Calu3 (cell line): ENCODE measurements at regions not wholly inside any gene's neighbourhood (a gene's known extent, or its start where the extent isn't known, plus 50 kb on each side); places are given as distances from the start of the nearest gene placed in this dataset.

Experiments
- BruUV-seq: library from RNA; stranded (reverse); fragments of 400-500 nt; replicated peaks from 2 replicates; lab custom pipeline; 2021; lab: Mats Ljungman, UMichigan
- CTCF ChIA-PET: fragments of 300-600 bp; sonication (Branson Sonifier 250); formaldehyde crosslinking; loops from one replicate; lab custom pipeline; 2022; ENCODE audit warnings: antibody characterized with exemption; lab: Charles Lee
- DNase-seq: peaks from one replicate; pipeline ENCODE4 v3.0.0; 2022
- H3K27ac Mint-ChIP-seq: one replicate; pipeline ENCODE4 v1.8.0; 2022; ENCODE audit warnings: mixed read lengths; ENCODE audit not compliant: unreplicated experiment
- H3K27me3 Mint-ChIP-seq: one replicate; pipeline ENCODE4 v1.8.0; 2022; ENCODE audit warnings: mixed read lengths; ENCODE audit not compliant: unreplicated experiment
- H3K36me3 Mint-ChIP-seq: one replicate; pipeline ENCODE4 v1.8.0; 2022; ENCODE audit warnings: mild to moderate bottlenecking, moderate library complexity, mixed read lengths; ENCODE audit not compliant: insufficient read depth, unreplicated experiment
- H3K4me1 Mint-ChIP-seq: one replicate; pipeline ENCODE4 v1.8.0; 2022; ENCODE audit warnings: mild to moderate bottlenecking, low read depth, mixed read lengths; ENCODE audit not compliant: unreplicated experiment
- H3K4me3 Mint-ChIP-seq: one replicate; pipeline ENCODE4 v1.8.0; 2022; ENCODE audit warnings: mild to moderate bottlenecking, low read depth, moderate library complexity, mixed read lengths; ENCODE audit not compliant: unreplicated experiment
- H3K9me3 Mint-ChIP-seq: one replicate; pipeline ENCODE4 v1.8.0; 2022; ENCODE audit warnings: low read depth, mixed read lengths; ENCODE audit not compliant: unreplicated experiment
- CTCF ChIP-seq: fragments of 200-600 bp; IDR thresholded peaks from one replicate; pipeline ENCODE4 v1.8.0; 2022; ENCODE audit warnings: antibody characterized with exemption; ENCODE audit not compliant: unreplicated experiment
- intact Hi-C: fragments of 100-400 bp; cut with micrococcal nuclease; formaldehyde crosslinking; loops from one replicate; pipeline ENCODE4 v1.10.0; 2022; ENCODE audit not compliant: unreplicated experiment

DNA sequence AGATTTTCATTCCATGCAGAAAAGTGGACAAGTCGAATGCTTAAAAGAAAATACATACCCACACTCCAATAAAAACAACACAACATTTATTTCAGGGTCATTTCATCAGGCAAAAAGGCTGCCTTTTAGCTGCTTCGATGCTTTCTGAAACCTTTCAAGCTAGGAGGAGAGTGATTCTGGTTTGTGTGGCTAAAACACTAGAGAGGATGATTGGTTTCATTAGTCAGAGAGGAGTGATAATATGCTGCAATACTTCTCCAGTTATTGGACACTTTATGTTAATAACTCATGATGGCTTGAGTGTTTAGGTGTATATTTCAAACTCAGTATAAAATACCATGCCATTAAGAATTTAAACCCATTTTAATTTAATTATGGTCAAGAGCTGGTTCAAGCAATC, 614.0 kb downstream of the SLC4A3 start:
- no TSS peak for BruUV-seq
- CTCF ChIA-PET = no interaction called here
- Mint-ChIP-seq H3K27me3 (no peaks in the 10 kb centered on the region), H3K4me1 (peaks cover 6% of the 10 kb centered on the region), H3K9me3 (peaks cover 2% of the 10 kb centered on the region), H3K4me3 (no peak overlapping the region), H3K27ac (no peak overlapping the region), H3K36me3 (no peaks in the 10 kb centered on the region)
- intact Hi-C loops = no loop called here
- DNase-seq = no peak
- TF ChIP-seq CTCF = no peak

DNA sequence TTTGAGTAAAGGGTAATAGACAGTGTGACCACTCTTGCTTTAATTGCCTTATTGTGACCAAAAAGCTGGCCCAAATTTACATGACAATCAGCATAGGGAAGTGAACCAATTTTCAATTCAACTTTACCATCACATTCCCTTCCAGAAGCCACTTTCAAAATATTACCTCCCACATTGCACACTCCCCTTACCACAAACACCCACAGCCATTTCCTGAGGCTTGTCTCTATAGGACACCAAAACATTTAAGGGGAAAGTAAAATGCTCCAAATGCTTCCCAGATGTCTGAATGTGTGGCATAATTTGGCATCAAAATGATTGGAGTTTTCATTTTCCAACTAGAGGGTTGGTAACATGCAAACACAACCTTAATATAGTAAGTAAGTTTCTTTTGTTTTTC, 616.1 kb downstream of the SLC4A3 start:
- no peaks in the 10 kb centered on the region for H3K9me3 Mint-ChIP-seq
- no peak overlapping the region for H3K4me3 Mint-ChIP-seq
- H3K27me3 Mint-ChIP-seq = no peaks in the 10 kb centered on the region
- intact Hi-C loops = no loop called here
- H3K4me1 Mint-ChIP-seq = no peaks in the 10 kb centered on the region
- no peak for TF ChIP-seq CTCF
- DNase-seq = no peak
- H3K36me3 Mint-ChIP-seq = no peaks in the 10 kb centered on the region
- no peak overlapping the region for H3K27ac Mint-ChIP-seq
- CTCF ChIA-PET = interaction anchor here (0.7 to 1.0 kb wide), 2 partner anchors 255 to 277 kb away, joined by 4 to 8 read pairs; no protein-coding TSS in a partner anchor
- no TSS peak for BruUV-seq

DNA sequence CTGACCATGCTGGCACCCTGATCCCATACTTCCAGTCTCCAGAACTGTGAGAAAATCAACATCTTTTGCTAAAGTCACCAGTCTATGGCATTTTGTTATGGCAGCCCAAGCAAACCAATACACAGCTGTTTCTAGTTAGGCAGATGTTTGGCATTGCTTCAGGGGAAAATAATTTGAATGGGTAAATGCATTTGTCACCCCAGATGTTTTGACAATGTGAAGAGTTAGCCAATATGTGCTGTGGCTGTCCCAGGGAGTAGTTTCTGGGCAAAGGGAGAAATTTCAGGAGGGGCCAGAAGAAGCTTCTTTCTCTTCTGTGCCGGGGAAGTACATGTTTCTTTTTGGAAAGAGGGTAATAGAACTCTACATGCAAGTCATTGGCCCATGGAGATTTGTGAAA, 619.0 kb downstream of the SLC4A3 start:
- BruUV-seq = no TSS peak
- no peak overlapping the region for H3K4me3 Mint-ChIP-seq
- CTCF ChIA-PET = no interaction called here
- no peaks in the 10 kb centered on the region for H3K27me3 Mint-ChIP-seq
- intact Hi-C loops = no loop called here
- no peaks in the 10 kb centered on the region for H3K36me3 Mint-ChIP-seq
- no peak for DNase-seq
- H3K4me1 Mint-ChIP-seq = no peaks in the 10 kb centered on the region
- H3K9me3 Mint-ChIP-seq = no peaks in the 10 kb centered on the region
- no peak for TF ChIP-seq CTCF
- H3K27ac Mint-ChIP-seq = no peak overlapping the region

DNA sequence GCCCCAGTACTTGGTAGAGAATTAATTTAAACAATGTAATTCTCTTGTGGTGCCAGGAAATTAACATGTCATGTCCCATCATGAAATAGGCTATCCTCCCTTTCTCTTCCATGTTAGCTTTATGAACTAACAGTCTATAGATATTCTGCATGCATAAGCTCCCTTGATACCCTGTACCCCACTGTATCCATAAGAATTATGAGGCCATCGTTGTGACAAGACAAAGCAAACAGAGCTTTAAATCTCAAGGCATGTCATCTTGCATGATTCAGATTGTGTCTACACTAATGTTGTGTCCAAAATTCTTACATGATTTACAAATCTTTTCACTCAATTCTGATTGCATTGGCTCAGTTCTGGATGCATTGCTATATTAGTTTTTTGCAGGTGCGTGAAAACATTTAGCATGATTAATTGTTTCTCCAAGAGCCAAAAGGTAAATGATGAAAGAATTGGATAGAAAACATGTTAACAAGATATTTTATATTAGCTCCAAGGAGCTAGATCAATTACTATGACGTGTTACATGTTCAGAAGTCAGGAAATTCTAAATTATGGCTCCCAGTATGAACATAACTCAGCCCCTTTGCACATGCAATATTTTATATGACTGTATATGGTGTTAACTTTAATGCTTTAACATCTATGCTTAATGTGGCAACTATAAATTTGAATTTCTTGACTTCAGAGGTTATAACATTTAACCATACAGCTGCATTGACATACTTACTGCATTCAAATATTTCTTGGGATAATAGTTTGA, 620.3 kb downstream of the SLC4A3 start:
- no peak overlapping the region for H3K27ac Mint-ChIP-seq
- intact Hi-C loops = no loop called here
- H3K27me3 Mint-ChIP-seq = no peaks in the 10 kb centered on the region
- no peak for TF ChIP-seq CTCF
- BruUV-seq = no TSS peak
- CTCF ChIA-PET = interaction anchor here (0.5 kb wide), 1 partner anchor 59 kb away, joined by 4 read pairs; no protein-coding TSS in a partner anchor
- H3K4me1 Mint-ChIP-seq = no peaks in the 10 kb centered on the region
- peaks cover 2% of the 10 kb centered on the region for H3K9me3 Mint-ChIP-seq
- DNase-seq = no peak
- H3K36me3 Mint-ChIP-seq = no peaks in the 10 kb centered on the region
- H3K4me3 Mint-ChIP-seq = no peak overlapping the region
